ENCODE measurements at regions not wholly inside any gene's neighbourhood (a gene's known extent, or its start where the extent isn't known, plus 50 kb on each side); places are given as distances from the start of the nearest gene placed in this dataset.
A peak's percentile ranks its signal among the peaks of the same experiment; 100 is the strongest.
"Not testable (repeated sequence)": the region's sequence is repeated elsewhere in the genome, so short reads cannot be mapped to it uniquely, and the experiment has no call there.

GRCh38 chr7:112540839-112541577, 60.2 kb downstream of the LSMEM1 start:
- Histone ChIP-seq H3K27ac (no peak overlapping the region), H3K27me3 (no peaks in the 10 kb centered on the region), H3K4me3 (no peak overlapping the region), H3K9me3 (peaks cover 0 to 15% (median 0%) of the 10 kb centered on the region in 4 donors), H3K36me3 (no peaks in the 10 kb centered on the region), H3K4me1 (no peaks in the 10 kb centered on the region)
- TF ChIP-seq EP300 (IDR thresholded peaks at IDR 0.05) = no peak
- no peak for TF ChIP-seq POLR2A (IDR thresholded peaks at IDR 0.05)
- TF ChIP-seq CTCF (IDR thresholded peaks at IDR 0.05) = no peak
- WGBS, 2 donors = 90 to 97% methylated on average over 6 of the region's 6 CpGs
- no peak for DNase-seq (ENCODE audit: low spot score in 2 of 2)

- H3K9me3 ChIP-seq = peaks cover 0 to 17% (median 0%) of the 10 kb centered on the region in 4 donors
- no peaks in the 10 kb centered on the region for H3K27me3 ChIP-seq
- no peaks in the 10 kb centered on the region for H3K36me3 ChIP-seq
- H3K27ac ChIP-seq = no peak overlapping the region
- 88 to 93% methylated on average over 13 to 24 of the region's 25 CpGs for WGBS, 2 donors
- no peak overlapping the region for H3K4me3 ChIP-seq
- no peaks in the 10 kb centered on the region for H3K4me1 ChIP-seq
- DNase-seq (ENCODE audit: low spot score in 2 of 2) = no peak
- no peak for TF ChIP-seq EP300 (IDR thresholded peaks at IDR 0.05)
- no peak for TF ChIP-seq CTCF (IDR thresholded peaks at IDR 0.05)
- TF ChIP-seq POLR2A (IDR thresholded peaks at IDR 0.05) = no peak
These were observed 66.1 kb downstream of the LSMEM1 start for GRCh38 chr7:112546723-112547513.

- no peak overlapping the region for H3K4me3 ChIP-seq
- TF ChIP-seq POLR2A (IDR thresholded peaks at IDR 0.05) (no peak), CTCF (IDR thresholded peaks at IDR 0.05) (no peak), EP300 (IDR thresholded peaks at IDR 0.05) (no peak)
- H3K4me1 ChIP-seq = no peaks in the 10 kb centered on the region
- DNase-seq (ENCODE audit: low spot score in 2 of 2) = no peak
- no peak overlapping the region for H3K27ac ChIP-seq
- H3K27me3 ChIP-seq = no peaks in the 10 kb centered on the region
- no peaks in the 10 kb centered on the region for H3K36me3 ChIP-seq
- WGBS, 2 donors = 74 to 79% methylated on average over 2 of the region's 2 CpGs
- peaks cover 0 to 17% (median 0%) of the 10 kb centered on the region in 4 donors for H3K9me3 ChIP-seq
These were observed 67.1 kb downstream of the LSMEM1 start for GRCh38 chr7:112547916-112548315.

- H3K4me1 ChIP-seq = no peaks in the 10 kb centered on the region
- 30 to 44% methylated on average over 2 of the region's 2 CpGs for WGBS, 2 donors
- no peaks in the 10 kb centered on the region for H3K27me3 ChIP-seq
- H3K4me3 ChIP-seq = no peak overlapping the region
- H3K27ac ChIP-seq = no peak overlapping the region
- DNase-seq (ENCODE audit: low spot score in 2 of 2) = peak in 1 of 2 donors; percentile 73
- H3K9me3 ChIP-seq = peaks cover 0 to 6% (median 0%) of the 10 kb centered on the region in 4 donors
- TF ChIP-seq CTCF (IDR thresholded peaks at IDR 0.05) = peak; percentile 64 to 82 (median 66)
- no peak for TF ChIP-seq EP300 (IDR thresholded peaks at IDR 0.05)
- H3K36me3 ChIP-seq = no peaks in the 10 kb centered on the region
These were observed 69.8 kb downstream of the LSMEM1 start for GRCh38 chr7:112550468-112551060.

GRCh38 chr7:112551521-112551920, 70.7 kb downstream of the LSMEM1 start:
- H3K36me3 ChIP-seq; H3K4me1 ChIP-seq; H3K9me3 ChIP-seq; H3K27ac ChIP-seq; H3K27me3 ChIP-seq; H3K4me3 ChIP-seq; DNase-seq (ENCODE audit: low spot score in 2 of 2): not testable (repeated sequence)
- 99 to 100% methylated on average over 12 to 14 of the region's 30 CpGs for WGBS, 2 donors
